ENCODE measurements at regions not wholly inside any gene's neighbourhood (a gene's known extent, or its start where the extent isn't known, plus 50 kb on each side); places are given as distances from the start of the nearest gene placed in this dataset.
"Not testable (repeated sequence)": the region's sequence is repeated elsewhere in the genome, so short reads cannot be mapped to it uniquely, and the experiment has no call there.

- Histone ChIP-seq H3K9ac (ENCODE audit: low read depth in 1 of 2, low read length in 2 of 2) (no peak overlapping the region), H3K36me3 (ENCODE audit: control insufficient read depth in 4 of 4, insufficient read depth in 3 of 4, low read depth in 1 of 4, low read length in 3 of 4) (no peaks in the 10 kb centered on the region), H3K9me3 (ENCODE audit: control insufficient read depth in 4 of 4, low read length in 3 of 4) (no peaks in the 10 kb centered on the region), H3K27me3 (ENCODE audit: control insufficient read depth in 4 of 4, insufficient read depth in 4 of 4, low read length in 3 of 4) (no peaks in the 10 kb centered on the region), H3K4me1 (ENCODE audit: control insufficient read depth in 4 of 4, insufficient read depth in 4 of 4, low read length in 3 of 4) (peaks cover 0 to 13% (median 10%) of the 10 kb centered on the region in 4 donors), H3K4me3 (ENCODE audit: low read depth in 1 of 3, low read length in 3 of 3) (no peak overlapping the region), H3K27ac (ENCODE audit: low read depth in 1 of 2, low read length in 2 of 2) (no peak overlapping the region)
- WGBS = 83% methylated on average over 5 of the region's 5 CpGs
- TF ChIP-seq TAF1 (conservative IDR thresholded peaks at IDR 0.05) = no peak
- no peak for TF ChIP-seq RAD21 (IDR thresholded peaks at IDR 0.05)
- no peak for TF ChIP-seq RXRA (IDR thresholded peaks at IDR 0.05)
- TF ChIP-seq, protein P1, sequence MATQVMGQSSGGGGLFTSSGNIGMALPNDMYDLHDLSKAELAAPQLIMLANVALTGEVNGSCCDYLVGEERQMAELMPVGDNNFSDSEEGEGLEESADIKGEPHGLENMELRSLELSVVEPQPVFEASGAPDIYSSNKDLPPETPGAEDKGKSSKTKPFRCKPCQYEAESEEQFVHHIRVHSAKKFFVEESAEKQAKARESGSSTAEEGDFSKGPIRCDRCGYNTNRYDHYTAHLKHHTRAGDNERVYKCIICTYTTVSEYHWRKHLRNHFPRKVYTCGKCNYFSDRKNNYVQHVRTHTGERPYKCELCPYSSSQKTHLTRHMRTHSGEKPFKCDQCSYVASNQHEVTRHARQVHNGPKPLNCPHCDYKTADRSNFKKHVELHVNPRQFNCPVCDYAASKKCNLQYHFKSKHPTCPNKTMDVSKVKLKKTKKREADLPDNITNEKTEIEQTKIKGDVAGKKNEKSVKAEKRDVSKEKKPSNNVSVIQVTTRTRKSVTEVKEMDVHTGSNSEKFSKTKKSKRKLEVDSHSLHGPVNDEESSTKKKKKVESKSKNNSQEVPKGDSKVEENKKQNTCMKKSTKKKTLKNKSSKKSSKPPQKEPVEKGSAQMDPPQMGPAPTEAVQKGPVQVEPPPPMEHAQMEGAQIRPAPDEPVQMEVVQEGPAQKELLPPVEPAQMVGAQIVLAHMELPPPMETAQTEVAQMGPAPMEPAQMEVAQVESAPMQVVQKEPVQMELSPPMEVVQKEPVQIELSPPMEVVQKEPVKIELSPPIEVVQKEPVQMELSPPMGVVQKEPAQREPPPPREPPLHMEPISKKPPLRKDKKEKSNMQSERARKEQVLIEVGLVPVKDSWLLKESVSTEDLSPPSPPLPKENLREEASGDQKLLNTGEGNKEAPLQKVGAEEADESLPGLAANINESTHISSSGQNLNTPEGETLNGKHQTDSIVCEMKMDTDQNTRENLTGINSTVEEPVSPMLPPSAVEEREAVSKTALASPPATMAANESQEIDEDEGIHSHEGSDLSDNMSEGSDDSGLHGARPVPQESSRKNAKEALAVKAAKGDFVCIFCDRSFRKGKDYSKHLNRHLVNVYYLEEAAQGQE (IDR thresholded peaks at IDR 0.05) = no peak
- no peak for DNase-seq (ENCODE audit: low spot score)
Observed at GRCh38 chr18:1784113-1784512, 787.2 kb downstream of the METTL4 start.

GRCh38 chr18:1785980-1786379 is 785.3 kb downstream of the METTL4 start:
- not testable (repeated sequence) for H3K4me3 ChIP-seq (ENCODE audit: low read depth in 1 of 3, low read length in 3 of 3); H3K36me3 ChIP-seq (ENCODE audit: control insufficient read depth in 4 of 4, insufficient read depth in 3 of 4, low read depth in 1 of 4, low read length in 3 of 4); H3K9ac ChIP-seq (ENCODE audit: low read depth in 1 of 2, low read length in 2 of 2); DNase-seq (ENCODE audit: low spot score); H3K27me3 ChIP-seq (ENCODE audit: control insufficient read depth in 4 of 4, insufficient read depth in 4 of 4, low read length in 3 of 4); H3K9me3 ChIP-seq (ENCODE audit: control insufficient read depth in 4 of 4, low read length in 3 of 4); H3K4me1 ChIP-seq (ENCODE audit: control insufficient read depth in 4 of 4, insufficient read depth in 4 of 4, low read length in 3 of 4); H3K27ac ChIP-seq (ENCODE audit: low read depth in 1 of 2, low read length in 2 of 2)
- 68% methylated on average over 4 of the region's 4 CpGs for WGBS

- H3K4me3 ChIP-seq (ENCODE audit: low read depth in 1 of 3, low read length in 3 of 3) = no peak overlapping the region
- H3K27me3 ChIP-seq (ENCODE audit: control insufficient read depth in 4 of 4, insufficient read depth in 4 of 4, low read length in 3 of 4) = no peaks in the 10 kb centered on the region
- H3K36me3 ChIP-seq (ENCODE audit: control insufficient read depth in 4 of 4, insufficient read depth in 3 of 4, low read depth in 1 of 4, low read length in 3 of 4) = no peaks in the 10 kb centered on the region
- TF ChIP-seq, protein P1 (IDR thresholded peaks at IDR 0.05) = no peak
- TF ChIP-seq EGR1 (IDR thresholded peaks at IDR 0.05; ENCODE audit: low read depth in 2 of 2) (no peak), NR2F2 (IDR thresholded peaks at IDR 0.05) (no peak), SP1 (IDR thresholded peaks at IDR 0.05) (no peak), FOXA2 (IDR thresholded peaks at IDR 0.05) (no peak), HNF4A (conservative IDR thresholded peaks at IDR 0.05) (no peak), ATF3 (IDR thresholded peaks at IDR 0.05) (no peak), MAX (IDR thresholded peaks at IDR 0.05) (no peak), JUND (IDR thresholded peaks at IDR 0.05) (no peak)
- DNase-seq (ENCODE audit: low spot score) = no peak
- H3K9ac ChIP-seq (ENCODE audit: low read depth in 1 of 2, low read length in 2 of 2) = no peak overlapping the region
- no peaks in the 10 kb centered on the region for H3K4me1 ChIP-seq (ENCODE audit: control insufficient read depth in 4 of 4, insufficient read depth in 4 of 4, low read length in 3 of 4)
- H3K27ac ChIP-seq (ENCODE audit: low read depth in 1 of 2, low read length in 2 of 2) = no peak overlapping the region
- H3K9me3 ChIP-seq (ENCODE audit: control insufficient read depth in 4 of 4, low read length in 3 of 4) = no peaks in the 10 kb centered on the region
- 67% methylated on average over 3 of the region's 3 CpGs for WGBS
Observed at GRCh38 chr18:1796636-1797035, 774.7 kb downstream of the METTL4 start.
